GM18520 (cell line): ENCODE measurements at regions not wholly inside any gene's neighbourhood (a gene's known extent, or its start where the extent isn't known, plus 50 kb on each side); places are given as distances from the start of the nearest gene placed in this dataset.
"Not testable (repeated sequence)": the region's sequence is repeated elsewhere in the genome, so short reads cannot be mapped to it uniquely, and the experiment has no call there.

ENCODE experiments used
- ATAC-seq: cut with Tn5 transposase; IDR thresholded peaks from one replicate; pipeline ENCODE4 v1.9.1; 2021; ENCODE audit not compliant: unreplicated experiment

- no peak for ATAC-seq
Measured at GRCh38 chr10:125554753-125555152, 128.2 kb downstream of the TEX36 start.

GRCh38 chr10:125554016-125554703 is 128.8 kb downstream of the TEX36 start:
- no peak for ATAC-seq

GRCh38 chr10:125553091-125553490 is 129.9 kb downstream of the TEX36 start:
- ATAC-seq, result no peak

GRCh38 chr10:125551247-125551646 is 131.7 kb downstream of the TEX36 start:
- no peak for ATAC-seq

GRCh38 chr10:125550362-125550761 is 132.6 kb downstream of the TEX36 start:
- no peak for ATAC-seq

GRCh38 chr10:125549653-125550052 is 133.3 kb downstream of the TEX36 start:
- no peak for ATAC-seq

- ATAC-seq, result no peak
Measured at GRCh38 chr10:125548878-125549277, 134.1 kb downstream of the TEX36 start.

GRCh38 chr10:125548356-125548755 is 134.6 kb downstream of the TEX36 start:
- no peak for ATAC-seq

- ATAC-seq, result no peak
Measured at GRCh38 chr10:125547010-125547650, 135.8 kb downstream of the TEX36 start.

GRCh38 chr10:125543796-125544195 is 139.2 kb downstream of the TEX36 start:
- ATAC-seq, result no peak

- ATAC-seq, result no peak
Measured at GRCh38 chr10:125538947-125539731, 143.8 kb downstream of the TEX36 start.

- ATAC-seq, result no peak
Measured at GRCh38 chr10:125536236-125536635, 146.7 kb downstream of the TEX36 start.

GRCh38 chr10:125535559-125535958 is 147.4 kb downstream of the TEX36 start:
- ATAC-seq, result no peak

- ATAC-seq, result no peak
Measured at GRCh38 chr10:125534515-125534914, 148.4 kb downstream of the TEX36 start.

GRCh38 chr10:125533866-125534265 is 149.1 kb downstream of the TEX36 start:
- ATAC-seq, result no peak

GRCh38 chr10:125531465-125531864 is 151.5 kb downstream of the TEX36 start:
- no peak for ATAC-seq

- no peak for ATAC-seq
Measured at GRCh38 chr10:125523347-125523746, 159.6 kb downstream of the TEX36 start.

GRCh38 chr10:125521721-125522680 is 161.0 kb downstream of the TEX36 start:
- no peak for ATAC-seq

GRCh38 chr10:125520968-125521367 is 162.0 kb downstream of the TEX36 start:
- no peak for ATAC-seq

GRCh38 chr10:125518397-125518796 is 164.6 kb downstream of the TEX36 start:
- not testable (repeated sequence) for ATAC-seq

GRCh38 chr10:125515571-125515970 is 167.4 kb downstream of the TEX36 start:
- ATAC-seq, result no peak
